Activated CD4-positive, alpha-beta memory T cell treated with anti-CD3 and anti-CD28 coated beads for 36 hours (primary cell): ENCODE measurements at regions not wholly inside any gene's neighbourhood (a gene's known extent, or its start where the extent isn't known, plus 50 kb on each side); places are given as distances from the start of the nearest gene placed in this dataset.

ENCODE experiments used
- CTCF ChIA-PET: fragments of 350-600 bp; sonication (Branson Sonifier 250); formaldehyde crosslinking; loops from one replicate; lab custom pipeline; 2021; ENCODE audit warnings: antibody characterized with exemption, inconsistent platforms; lab: Charles Lee
- POLR2A ChIA-PET: fragments of 350-600 bp; sonication (Branson Sonifier 250); formaldehyde crosslinking; loops from one replicate; lab custom pipeline; 2021; ENCODE audit warnings: antibody characterized with exemption; lab: Charles Lee
- DNase-seq: peaks from one replicate; pipeline ENCODE4 v3.0.0-alpha.2; 2020
- H3K27ac Mint-ChIP-seq: one replicate; pipeline ENCODE4 v1.8.0; 2021; ENCODE audit warnings: mixed read lengths
- H3K27me3 Mint-ChIP-seq: one replicate; pipeline ENCODE4 v1.8.0; 2021; ENCODE audit warnings: mixed read lengths
- H3K36me3 Mint-ChIP-seq: one replicate; pipeline ENCODE4 v1.8.0; 2021; ENCODE audit warnings: mixed read lengths
- H3K4me1 Mint-ChIP-seq: one replicate; pipeline ENCODE4 v1.8.0; 2021; ENCODE audit warnings: low read depth, mixed read lengths
- H3K4me3 Mint-ChIP-seq: one replicate; pipeline ENCODE4 v1.8.0; 2021; ENCODE audit warnings: mild to moderate bottlenecking, mixed read lengths
- H3K9me3 Mint-ChIP-seq: one replicate; pipeline ENCODE4 v1.8.0; 2021; ENCODE audit warnings: mixed read lengths
- intact Hi-C: fragments of 100-400 bp; cut with micrococcal nuclease; formaldehyde crosslinking; loops from one replicate; pipeline ENCODE4 v1.15.1; 2023

DNA sequence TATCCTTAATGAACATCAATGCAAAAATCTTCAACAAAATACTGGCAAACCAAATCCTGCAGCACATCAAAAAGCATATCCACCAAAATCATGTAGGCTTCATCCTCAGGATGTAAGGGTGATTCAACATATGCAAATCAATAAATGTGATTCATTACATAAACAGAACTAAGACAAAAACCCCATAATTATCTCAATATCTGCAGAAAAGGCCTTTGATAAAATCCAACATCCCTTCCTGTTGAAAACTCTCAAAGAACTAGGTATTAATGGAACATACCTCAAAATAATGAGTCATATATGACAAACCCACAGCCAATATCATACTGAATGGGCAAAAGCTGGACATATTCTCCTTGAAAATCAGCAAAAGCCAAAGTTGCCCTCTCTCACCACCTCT lies 54.6 kb upstream of the DEPDC1 start:
- H3K36me3 Mint-ChIP-seq: no peaks in the 10 kb centered on the region
- no peak overlapping the region for H3K27ac Mint-ChIP-seq
- no peaks in the 10 kb centered on the region for H3K4me1 Mint-ChIP-seq
- DNase-seq: no peak
- ChIA-PET POLR2A (no interaction called here), CTCF (no interaction called here)
- no peak overlapping the region for H3K4me3 Mint-ChIP-seq
- no peaks in the 10 kb centered on the region for H3K27me3 Mint-ChIP-seq
- intact Hi-C loops: no loop called here
- peaks cover 26% of the 10 kb centered on the region for H3K9me3 Mint-ChIP-seq

- Mint-ChIP-seq H3K27me3 (no peaks in the 10 kb centered on the region), H3K36me3 (no peaks in the 10 kb centered on the region), H3K9me3 (peaks cover 14% of the 10 kb centered on the region), H3K4me3 (no peak overlapping the region), H3K27ac (no peak overlapping the region), H3K4me1 (no peaks in the 10 kb centered on the region)
- intact Hi-C loops: no loop called here
- ChIA-PET CTCF (no interaction called here), POLR2A (no interaction called here)
- DNase-seq: no peak
These were observed 61.6 kb upstream of the DEPDC1 start for GRCh38 chr1:68558321-68559026.

DNA sequence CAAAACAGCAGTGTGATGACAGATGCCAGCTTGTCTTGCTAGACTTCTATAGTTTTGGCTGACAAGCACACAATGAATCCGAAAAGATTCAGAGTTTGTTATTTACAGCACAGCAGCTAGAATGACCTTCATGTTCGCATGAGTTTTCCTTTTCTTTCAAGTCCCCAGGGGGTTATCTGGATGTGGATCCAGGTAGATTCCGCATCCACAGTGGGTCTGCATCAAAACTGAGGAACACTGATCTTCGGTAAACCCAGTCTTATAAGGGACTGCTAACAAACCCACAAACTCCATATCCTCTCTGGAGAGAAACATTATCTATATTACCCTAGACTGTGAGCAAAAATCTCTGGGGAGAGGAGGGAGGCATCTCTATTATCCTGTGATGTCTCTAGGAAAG lies 69.0 kb upstream of the DEPDC1 start:
- DNase-seq: no peak
- Mint-ChIP-seq H3K9me3 (peaks cover 2% of the 10 kb centered on the region), H3K36me3 (no peaks in the 10 kb centered on the region), H3K27me3 (no peaks in the 10 kb centered on the region), H3K4me3 (no peak overlapping the region), H3K4me1 (no peaks in the 10 kb centered on the region), H3K27ac (no peak overlapping the region)
- intact Hi-C loops: no loop called here
- POLR2A ChIA-PET: no interaction called here
- CTCF ChIA-PET: no interaction called here

GRCh38 chr1:68570871-68571270 lies 74.0 kb upstream of the DEPDC1 start:
- ChIA-PET CTCF (no interaction called here), POLR2A (no interaction called here)
- Mint-ChIP-seq H3K4me3 (no peak overlapping the region), H3K27me3 (no peaks in the 10 kb centered on the region), H3K36me3 (no peaks in the 10 kb centered on the region), H3K4me1 (no peaks in the 10 kb centered on the region), H3K27ac (no peak overlapping the region), H3K9me3 (no peaks in the 10 kb centered on the region)
- intact Hi-C loops: no loop called here
- no peak for DNase-seq

GRCh38 chr1:68571454-68572235 lies 74.8 kb upstream of the DEPDC1 start:
- ChIA-PET CTCF (no interaction called here), POLR2A (no interaction called here)
- Mint-ChIP-seq H3K27ac (no peak overlapping the region), H3K27me3 (no peaks in the 10 kb centered on the region), H3K36me3 (no peaks in the 10 kb centered on the region), H3K4me1 (no peaks in the 10 kb centered on the region), H3K9me3 (no peaks in the 10 kb centered on the region), H3K4me3 (no peak overlapping the region)
- intact Hi-C loops: no loop called here
- no peak for DNase-seq

DNA sequence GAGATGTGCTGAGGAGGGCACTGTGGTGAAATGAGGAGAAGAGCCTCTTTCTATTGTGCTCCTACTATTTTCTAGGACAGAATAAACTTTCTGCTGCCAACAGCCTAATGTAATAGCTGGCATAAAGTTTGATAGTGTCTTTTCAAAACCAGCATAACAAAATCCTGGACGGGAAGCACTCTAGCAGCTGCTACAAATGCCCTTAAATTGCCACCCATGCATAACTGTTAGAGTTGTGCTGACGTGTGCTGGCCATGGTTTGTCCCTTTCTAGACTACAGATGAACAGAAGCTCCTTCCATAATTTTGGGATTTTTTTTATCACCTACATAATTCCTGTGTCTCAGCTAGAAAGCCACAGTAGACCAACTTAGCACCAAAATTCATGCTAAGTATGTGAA lies 88.5 kb upstream of the DEPDC1 start:
- no peaks in the 10 kb centered on the region for H3K27me3 Mint-ChIP-seq
- intact Hi-C loops: no loop called here
- H3K9me3 Mint-ChIP-seq: peaks cover 17% of the 10 kb centered on the region
- CTCF ChIA-PET: no interaction called here
- no peak overlapping the region for H3K4me3 Mint-ChIP-seq
- POLR2A ChIA-PET: no interaction called here
- H3K36me3 Mint-ChIP-seq: no peaks in the 10 kb centered on the region
- no peaks in the 10 kb centered on the region for H3K4me1 Mint-ChIP-seq
- no peak for DNase-seq
- no peak overlapping the region for H3K27ac Mint-ChIP-seq

DNA sequence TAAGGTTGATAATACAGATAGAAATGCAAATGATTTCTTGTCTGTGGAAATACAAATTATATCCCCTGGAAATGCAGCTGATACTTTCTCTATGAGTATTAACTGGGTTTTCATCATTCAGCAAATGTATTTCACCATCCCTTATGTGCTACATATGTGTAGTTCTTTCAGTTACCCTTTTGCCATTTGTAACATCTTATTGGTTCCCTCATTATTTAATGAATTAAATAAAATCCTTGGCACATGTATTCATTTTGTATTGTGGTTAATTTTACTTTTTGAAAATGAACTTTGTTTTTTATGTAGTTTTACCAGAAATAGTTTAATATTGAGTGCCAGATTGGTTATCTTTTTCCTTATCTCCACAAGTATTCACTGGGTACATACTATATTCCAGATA lies 89.9 kb upstream of the DEPDC1 start:
- no peaks in the 10 kb centered on the region for H3K36me3 Mint-ChIP-seq
- CTCF ChIA-PET: no interaction called here
- POLR2A ChIA-PET: no interaction called here

GRCh38 chr1:68588304-68588703 lies 91.4 kb upstream of the DEPDC1 start:
- Mint-ChIP-seq H3K4me3 (no peak overlapping the region), H3K4me1 (no peaks in the 10 kb centered on the region)

More for the DNA sequence above, 89.9 kb upstream of the DEPDC1 start:
- H3K27ac Mint-ChIP-seq: no peak overlapping the region
- H3K4me3 Mint-ChIP-seq: no peak overlapping the region
- intact Hi-C loops: no loop called here
- H3K9me3 Mint-ChIP-seq: peaks cover 17% of the 10 kb centered on the region
- no peaks in the 10 kb centered on the region for H3K4me1 Mint-ChIP-seq
- H3K27me3 Mint-ChIP-seq: no peaks in the 10 kb centered on the region
- no peak for DNase-seq

GRCh38 chr1:68590473-68590872 lies 93.6 kb upstream of the DEPDC1 start:
- Mint-ChIP-seq H3K27ac (no peak overlapping the region), H3K36me3 (no peaks in the 10 kb centered on the region), H3K4me3 (no peak overlapping the region), H3K9me3 (peaks cover 3% of the 10 kb centered on the region), H3K27me3 (no peaks in the 10 kb centered on the region), H3K4me1 (no peaks in the 10 kb centered on the region)
- intact Hi-C loops: no loop called here
- DNase-seq: no peak
- POLR2A ChIA-PET: no interaction called here
- CTCF ChIA-PET: no interaction called here

More at GRCh38 chr1:68588304-68588703, 91.4 kb upstream of the DEPDC1 start:
- no peak for DNase-seq
- H3K9me3 Mint-ChIP-seq: peaks cover 10% of the 10 kb centered on the region
- H3K27me3 Mint-ChIP-seq: no peaks in the 10 kb centered on the region
- H3K27ac Mint-ChIP-seq: no peak overlapping the region
- ChIA-PET POLR2A (no interaction called here), CTCF (no interaction called here)
- H3K36me3 Mint-ChIP-seq: no peaks in the 10 kb centered on the region
- intact Hi-C loops: no loop called here

GRCh38 chr1:68594851-68595250 lies 98.0 kb upstream of the DEPDC1 start:
- intact Hi-C loops: no loop called here
- Mint-ChIP-seq H3K27me3 (no peaks in the 10 kb centered on the region), H3K4me1 (no peaks in the 10 kb centered on the region), H3K4me3 (no peak overlapping the region), H3K9me3 (peaks cover 3% of the 10 kb centered on the region), H3K27ac (no peak overlapping the region), H3K36me3 (no peaks in the 10 kb centered on the region)
- ChIA-PET CTCF (no interaction called here), POLR2A (no interaction called here)
- no peak for DNase-seq

DNA sequence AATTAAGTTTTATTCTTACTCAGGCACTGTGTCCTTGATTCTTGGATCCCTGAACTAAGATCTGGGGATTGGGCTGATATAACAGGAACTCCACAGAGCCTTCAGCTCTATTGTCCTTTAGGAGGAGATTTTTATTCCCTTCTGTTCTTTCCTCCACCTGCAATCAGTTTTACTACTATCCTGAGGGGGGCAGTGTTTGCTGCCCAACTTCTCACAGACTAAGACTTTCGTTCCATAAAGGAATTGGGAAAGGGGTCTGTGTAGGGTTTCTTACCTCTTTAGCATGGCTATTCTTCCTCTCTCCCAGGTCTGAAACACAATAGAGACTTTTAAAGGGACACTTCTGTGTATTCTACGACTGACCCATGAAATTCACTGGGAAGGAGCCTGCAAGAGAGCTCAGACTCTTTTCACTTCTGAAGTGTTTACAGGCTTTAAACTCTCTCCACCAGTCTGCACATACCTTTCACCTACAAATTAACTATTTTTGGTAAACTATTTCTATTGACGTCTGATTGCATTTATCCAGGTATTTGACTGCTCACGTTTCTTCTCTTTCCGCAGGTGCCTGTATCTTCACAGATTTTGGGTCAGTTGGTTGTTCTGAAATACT lies 103.3 kb upstream of the DEPDC1 start:
- Mint-ChIP-seq H3K27ac (no peak overlapping the region), H3K4me1 (no peaks in the 10 kb centered on the region), H3K36me3 (no peaks in the 10 kb centered on the region), H3K4me3 (no peak overlapping the region), H3K27me3 (no peaks in the 10 kb centered on the region), H3K9me3 (no peaks in the 10 kb centered on the region)
- CTCF ChIA-PET: no interaction called here
- intact Hi-C loops: no loop called here
- POLR2A ChIA-PET: no interaction called here
- DNase-seq: no peak

DNA sequence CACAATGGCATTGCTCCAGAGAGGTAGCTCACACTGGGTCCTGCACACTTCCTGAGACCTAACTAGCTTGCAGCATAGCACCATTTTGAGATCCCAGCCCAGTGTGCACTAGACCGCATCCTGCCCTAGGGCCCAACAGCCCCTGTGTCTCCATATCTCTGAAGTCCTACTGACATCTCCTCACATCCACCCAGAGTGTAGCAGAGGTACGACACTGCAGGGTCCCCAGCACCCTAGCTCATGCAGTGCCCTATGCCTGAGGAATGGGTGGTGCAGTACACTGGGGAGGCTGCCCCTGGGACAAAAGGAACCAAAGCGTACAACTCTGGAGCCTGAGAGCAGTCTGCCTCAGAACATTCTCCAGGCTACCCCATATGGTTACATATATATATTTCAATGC lies 111.4 kb upstream of the DEPDC1 start:
- H3K9me3 Mint-ChIP-seq: peaks cover 13% of the 10 kb centered on the region
- CTCF ChIA-PET: no interaction called here

More for the DNA sequence above, 111.4 kb upstream of the DEPDC1 start:
- POLR2A ChIA-PET: no interaction called here
- Mint-ChIP-seq H3K4me3 (no peak overlapping the region), H3K27ac (no peak overlapping the region), H3K36me3 (no peaks in the 10 kb centered on the region), H3K4me1 (no peaks in the 10 kb centered on the region), H3K27me3 (no peaks in the 10 kb centered on the region)
- intact Hi-C loops: no loop called here
- DNase-seq: no peak
